CD4-positive, alpha-beta T cell (primary cell): ENCODE measurements at regions not wholly inside any gene's neighbourhood (a gene's known extent, or its start where the extent isn't known, plus 50 kb on each side); places are given as distances from the start of the nearest gene placed in this dataset.

Source experiments
- ATAC-seq: fragments of 200-7000 bp; cut with Tn5 transposase; one replicate; pipeline ENCODE4 v1.10.0; 2022; ENCODE audit warnings: mild to moderate bottlenecking; ENCODE audit not compliant: poor library complexity
- CTCF ChIA-PET: fragments of 350-600 bp; sonication (Branson Sonifier 250); formaldehyde crosslinking; loops from one replicate; lab custom pipeline; 2021; ENCODE audit warnings: antibody characterized with exemption, inconsistent platforms; lab: Charles Lee
- POLR2A ChIA-PET: fragments of 350-600 bp; sonication (Branson Sonifier 250); formaldehyde crosslinking; loops from one replicate; lab custom pipeline; 2021; ENCODE audit warnings: antibody characterized with exemption, inconsistent platforms; lab: Charles Lee
- DNase-seq, 14 experiments: peaks; one replicate each; pipeline ENCODE4 v3.0.0-alpha.2; 2013 to 2020; ENCODE audit warnings: mixed read lengths in 2 of 14
- H3K27ac ChIP-seq, 2 donors: one replicate each; pipeline versions ENCODE4 v1.5.1 to v1.7.0; 2013; ENCODE audit warnings: low read length in 2 of 2, low read depth in 1 of 2, mild to moderate bottlenecking in 1 of 2
- H3K27me3 ChIP-seq, 2 experiments: 1 replicate in 1 of 2; 2 replicates in 1 of 2; pipeline versions ENCODE4 v1.6.1 to v1.7.0; 2013; ENCODE audit warnings: low read length in 2 of 2, control low read depth in 1 of 2, mild to moderate bottlenecking in 1 of 2, moderate library complexity in 1 of 2; ENCODE audit not compliant: insufficient read depth in 2 of 2, control insufficient read depth in 1 of 2
- H3K36me3 ChIP-seq: one replicate; pipeline ENCODE4 v1.6.1; 2013; ENCODE audit warnings: low read length, control low read depth; ENCODE audit not compliant: insufficient read depth
- H3K4me1 ChIP-seq: one replicate; pipeline ENCODE4 v1.6.1; 2013; ENCODE audit warnings: low read length, control low read depth; ENCODE audit not compliant: insufficient read depth
- H3K4me3 ChIP-seq: one replicate; pipeline ENCODE4 v1.5.1; 2013; ENCODE audit warnings: mild to moderate bottlenecking, low read length, moderate library complexity
- H3K9me3 ChIP-seq, 2 experiments: 1 replicate in 1 of 2; 2 replicates in 1 of 2; pipeline versions ENCODE4 v1.6.1 to v1.7.0; 2013; ENCODE audit warnings: low read length in 2 of 2, mild to moderate bottlenecking in 2 of 2, control low read depth in 1 of 2, moderate library complexity in 1 of 2; ENCODE audit not compliant: control insufficient read depth in 1 of 2, insufficient read depth in 1 of 2
- H3K27ac Mint-ChIP-seq: one replicate; pipeline ENCODE4 v1.8.0; 2020; ENCODE audit warnings: mixed read lengths
- H3K27me3 Mint-ChIP-seq: one replicate; pipeline ENCODE4 v1.8.0; 2021; ENCODE audit warnings: mixed read lengths
- H3K36me3 Mint-ChIP-seq: one replicate; pipeline ENCODE4 v1.8.0; 2021; ENCODE audit warnings: low read depth, mixed read lengths
- H3K4me1 Mint-ChIP-seq: one replicate; pipeline ENCODE4 v1.8.0; 2021; ENCODE audit warnings: low read depth, mixed read lengths
- H3K4me3 Mint-ChIP-seq: one replicate; pipeline ENCODE4 v1.8.0; 2020; ENCODE audit warnings: mild to moderate bottlenecking, mixed read lengths
- H3K9me3 Mint-ChIP-seq: one replicate; pipeline ENCODE4 v1.8.0; 2020; ENCODE audit warnings: mixed read lengths
- intact Hi-C, 2 experiments: fragments of 100-400 bp; cut with DNase I in 1 of 2; cut with micrococcal nuclease in 1 of 2; formaldehyde crosslinking; loops; one replicate each; pipeline versions ENCODE4 v1.15.1 to v1.9.0; 2023 to 2025; cut with DNase I, micrococcal nuclease
- TF ChIP-seq, protein P1 (sequence below): fragments of 200-600 bp; IDR thresholded peaks from one replicate; pipeline ENCODE4 v1.8.0; 2022; ENCODE audit warnings: antibody characterized with exemption, mild to moderate bottlenecking

- Histone ChIP-seq H3K4me3 (no peak overlapping the region), H3K27me3 (no peaks in the 10 kb centered on the region), H3K4me1 (no peaks in the 10 kb centered on the region), H3K36me3 (no peaks in the 10 kb centered on the region), H3K9me3 (no peaks in the 10 kb centered on the region), H3K27ac (no peak overlapping the region)
- ATAC-seq = no peak
- Mint-ChIP-seq H3K9me3 (no peaks in the 10 kb centered on the region), H3K4me1 (no peaks in the 10 kb centered on the region), H3K4me3 (no peak overlapping the region), H3K36me3 (no peaks in the 10 kb centered on the region), H3K27ac (no peak overlapping the region), H3K27me3 (peaks cover 4% of the 10 kb centered on the region)
- CTCF ChIA-PET = interaction anchor here (0.8 kb wide), 1 partner anchor 327 kb away, joined by 5 read pairs; no protein-coding TSS in a partner anchor
- TF ChIP-seq, protein P1, sequence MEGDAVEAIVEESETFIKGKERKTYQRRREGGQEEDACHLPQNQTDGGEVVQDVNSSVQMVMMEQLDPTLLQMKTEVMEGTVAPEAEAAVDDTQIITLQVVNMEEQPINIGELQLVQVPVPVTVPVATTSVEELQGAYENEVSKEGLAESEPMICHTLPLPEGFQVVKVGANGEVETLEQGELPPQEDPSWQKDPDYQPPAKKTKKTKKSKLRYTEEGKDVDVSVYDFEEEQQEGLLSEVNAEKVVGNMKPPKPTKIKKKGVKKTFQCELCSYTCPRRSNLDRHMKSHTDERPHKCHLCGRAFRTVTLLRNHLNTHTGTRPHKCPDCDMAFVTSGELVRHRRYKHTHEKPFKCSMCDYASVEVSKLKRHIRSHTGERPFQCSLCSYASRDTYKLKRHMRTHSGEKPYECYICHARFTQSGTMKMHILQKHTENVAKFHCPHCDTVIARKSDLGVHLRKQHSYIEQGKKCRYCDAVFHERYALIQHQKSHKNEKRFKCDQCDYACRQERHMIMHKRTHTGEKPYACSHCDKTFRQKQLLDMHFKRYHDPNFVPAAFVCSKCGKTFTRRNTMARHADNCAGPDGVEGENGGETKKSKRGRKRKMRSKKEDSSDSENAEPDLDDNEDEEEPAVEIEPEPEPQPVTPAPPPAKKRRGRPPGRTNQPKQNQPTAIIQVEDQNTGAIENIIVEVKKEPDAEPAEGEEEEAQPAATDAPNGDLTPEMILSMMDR = no peak
- intact Hi-C loops = no loop called here
- POLR2A ChIA-PET = no interaction called here
- no peak for DNase-seq
These were observed 140.4 kb upstream of the SPDL1 start for GRCh38 chr5:169442913-169443784.

DNA sequence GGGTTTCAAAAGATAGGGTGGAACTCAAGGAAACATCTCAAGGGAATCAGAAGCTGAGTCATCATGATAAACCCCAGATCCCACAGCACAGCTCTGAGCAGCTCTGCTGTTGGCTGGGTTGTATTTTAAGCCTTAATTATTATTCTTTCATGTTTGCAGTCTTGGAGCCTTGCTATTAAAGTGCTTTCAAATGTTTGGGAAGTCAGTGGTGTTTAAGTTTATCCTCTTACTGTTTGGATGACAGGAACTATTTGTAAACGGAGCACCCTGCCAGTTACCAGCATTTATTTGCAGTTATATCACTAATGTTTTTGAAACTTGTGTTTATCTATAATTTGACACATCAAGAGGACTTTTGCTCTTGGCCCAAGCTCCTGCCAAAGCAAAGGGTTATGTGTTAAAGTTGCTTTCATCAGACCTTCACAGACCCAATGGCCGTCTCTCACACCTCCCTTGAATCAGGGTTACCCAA, 141.1 kb upstream of the SPDL1 start:
- Mint-ChIP-seq H3K27ac (no peak overlapping the region), H3K9me3 (no peaks in the 10 kb centered on the region), H3K27me3 (peaks cover 11% of the 10 kb centered on the region), H3K4me1 (no peaks in the 10 kb centered on the region), H3K36me3 (no peaks in the 10 kb centered on the region), H3K4me3 (no peak overlapping the region)
- Histone ChIP-seq H3K9me3 (no peaks in the 10 kb centered on the region), H3K27me3 (no peaks in the 10 kb centered on the region), H3K4me3 (no peak overlapping the region), H3K4me1 (no peaks in the 10 kb centered on the region), H3K36me3 (no peaks in the 10 kb centered on the region), H3K27ac (no peak overlapping the region)
- ChIA-PET POLR2A (no interaction called here), CTCF (interaction anchor here (0.8 kb wide), 1 partner anchor 327 kb away, joined by 5 read pairs; no protein-coding TSS in a partner anchor)
- ATAC-seq (no peak), DNase-seq (no peak)
- intact Hi-C loops = no loop called here
- TF ChIP-seq, protein P1 = no peak

DNA sequence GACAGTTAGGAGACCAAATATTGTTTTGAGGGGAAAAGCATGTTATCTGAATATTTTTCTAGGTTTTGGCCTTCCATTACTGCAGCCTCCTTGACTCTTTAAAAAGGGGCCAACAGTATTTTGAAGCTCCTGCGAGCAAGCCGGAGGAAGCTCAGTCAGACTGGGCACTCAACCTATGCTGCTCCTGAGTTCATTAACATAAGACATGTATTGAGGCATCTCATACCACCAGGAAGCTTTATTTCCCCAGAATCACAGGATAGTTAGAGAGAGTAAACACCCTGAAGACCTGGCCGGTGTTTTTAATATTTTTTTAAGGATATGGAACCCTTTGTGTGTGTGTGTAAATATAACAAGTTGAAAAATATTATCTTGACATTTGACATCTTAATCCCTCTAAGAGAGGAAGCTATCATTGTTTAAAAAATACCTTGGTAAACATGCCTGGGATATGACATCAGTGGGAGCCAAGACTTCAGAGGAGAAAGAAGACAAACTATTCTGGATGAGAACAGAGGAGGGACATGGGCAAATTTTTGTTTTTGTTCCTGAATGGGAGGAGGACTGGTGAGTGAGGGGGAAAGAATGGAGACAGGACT, 139.3 kb upstream of the SLIT3 start:
- Mint-ChIP-seq H3K4me3 (no peak overlapping the region), H3K9me3 (no peaks in the 10 kb centered on the region), H3K4me1 (no peaks in the 10 kb centered on the region), H3K36me3 (no peaks in the 10 kb centered on the region), H3K27me3 (peaks cover 15% of the 10 kb centered on the region), H3K27ac (no peak overlapping the region)
- TF ChIP-seq, protein P1 = no peak
- POLR2A ChIA-PET = interaction anchor here (0.8 kb wide), 1 partner anchor 14 kb away, joined by 3 read pairs; no protein-coding TSS in a partner anchor
- CTCF ChIA-PET = no interaction called here
- intact Hi-C loops = no loop called here
- Histone ChIP-seq H3K27me3 (no peaks in the 10 kb centered on the region), H3K4me3 (no peak overlapping the region), H3K36me3 (no peaks in the 10 kb centered on the region), H3K27ac (no peak overlapping the region), H3K9me3 (no peaks in the 10 kb centered on the region), H3K4me1 (no peaks in the 10 kb centered on the region)
- DNase-seq (no peak), ATAC-seq (no peak)
